ENCODE measurements at regions not wholly inside any gene's neighbourhood (a gene's known extent, or its start where the extent isn't known, plus 50 kb on each side); places are given as distances from the start of the nearest gene placed in this dataset.

DNA sequence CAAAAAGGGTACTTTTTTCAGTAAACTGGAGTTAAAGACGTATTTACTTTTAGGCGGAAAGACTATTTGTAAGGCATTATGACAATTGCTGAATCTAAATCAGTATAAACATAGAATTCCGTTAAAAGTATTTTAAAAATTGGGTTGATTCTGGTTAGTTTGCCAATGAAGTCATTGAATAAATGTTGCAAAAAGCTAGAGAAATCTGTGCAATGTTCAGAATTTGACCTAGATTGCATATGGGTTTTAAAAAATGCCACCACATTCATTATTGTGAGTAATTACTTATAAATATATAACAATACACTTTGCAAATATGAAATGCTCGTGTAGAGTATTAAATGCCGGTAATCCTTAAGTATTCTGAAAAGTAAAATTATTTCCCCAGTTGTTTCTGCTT lies 116.5 kb upstream of the EEF1E1 start:
- Histone ChIP-seq H3K4me2 (no peak overlapping the region), H3K27ac (ENCODE audit: low read depth) (no peak overlapping the region), H4K20me1 (replicated peaks; ENCODE audit: insufficient read depth) (no peaks in the 10 kb centered on the region), H3K79me2 (replicated peaks; ENCODE audit: insufficient read depth) (no peaks in the 10 kb centered on the region), H3K27me3 (ENCODE audit: insufficient read depth) (no peaks in the 10 kb centered on the region), H2AFZ (no peak overlapping the region), H3K4me3 (no peak overlapping the region), H3K4me1 (ENCODE audit: insufficient read depth) (no peaks in the 10 kb centered on the region), H3F3A (replicated peaks; ENCODE audit: low read depth) (no peaks in the 10 kb centered on the region), H3K36me3 (ENCODE audit: insufficient read depth) (no peaks in the 10 kb centered on the region), H3K9me2 (ENCODE audit: insufficient read depth) (no peaks in the 10 kb centered on the region)
- no peaks in the 10 kb centered on the region for H3K27me3 Mint-ChIP-seq (ENCODE audit: insufficient read depth, low read depth, poor library complexity)
- peaks cover 6% of the 10 kb centered on the region; the same call in 2 of the 3 replicates for H3K4me1 Mint-ChIP-seq
- TF ChIP-seq NANOG (IDR thresholded peaks at IDR 0.05; ENCODE audit: borderline replicate concordance) (no peak), EZH2phosphoT487 (IDR thresholded peaks at IDR 0.05; ENCODE audit: unreplicated experiment) (no peak), JUNB (IDR thresholded peaks at IDR 0.05; ENCODE audit: unreplicated experiment) (no peak), CREB1 (CRISPR knock-in tag; IDR thresholded peaks at IDR 0.05; ENCODE audit: low read depth) (no peak), EZH2 (IDR thresholded peaks at IDR 0.05; ENCODE audit: low read depth, unreplicated experiment) (no peak), STAT1 (IDR thresholded peaks at IDR 0.05; ENCODE audit: unreplicated experiment) (no peak), ZNF114 (CRISPR knock-in tag; IDR thresholded peaks at IDR 0.05) (no peak), ZNF331 (CRISPR knock-in tag; IDR thresholded peaks at IDR 0.05; ENCODE audit: low read depth) (no peak), POLR2AphosphoS5 (IDR thresholded peaks at IDR 0.05; ENCODE audit: low read depth) (no peak)
- TF ChIP-seq, protein P1, sequence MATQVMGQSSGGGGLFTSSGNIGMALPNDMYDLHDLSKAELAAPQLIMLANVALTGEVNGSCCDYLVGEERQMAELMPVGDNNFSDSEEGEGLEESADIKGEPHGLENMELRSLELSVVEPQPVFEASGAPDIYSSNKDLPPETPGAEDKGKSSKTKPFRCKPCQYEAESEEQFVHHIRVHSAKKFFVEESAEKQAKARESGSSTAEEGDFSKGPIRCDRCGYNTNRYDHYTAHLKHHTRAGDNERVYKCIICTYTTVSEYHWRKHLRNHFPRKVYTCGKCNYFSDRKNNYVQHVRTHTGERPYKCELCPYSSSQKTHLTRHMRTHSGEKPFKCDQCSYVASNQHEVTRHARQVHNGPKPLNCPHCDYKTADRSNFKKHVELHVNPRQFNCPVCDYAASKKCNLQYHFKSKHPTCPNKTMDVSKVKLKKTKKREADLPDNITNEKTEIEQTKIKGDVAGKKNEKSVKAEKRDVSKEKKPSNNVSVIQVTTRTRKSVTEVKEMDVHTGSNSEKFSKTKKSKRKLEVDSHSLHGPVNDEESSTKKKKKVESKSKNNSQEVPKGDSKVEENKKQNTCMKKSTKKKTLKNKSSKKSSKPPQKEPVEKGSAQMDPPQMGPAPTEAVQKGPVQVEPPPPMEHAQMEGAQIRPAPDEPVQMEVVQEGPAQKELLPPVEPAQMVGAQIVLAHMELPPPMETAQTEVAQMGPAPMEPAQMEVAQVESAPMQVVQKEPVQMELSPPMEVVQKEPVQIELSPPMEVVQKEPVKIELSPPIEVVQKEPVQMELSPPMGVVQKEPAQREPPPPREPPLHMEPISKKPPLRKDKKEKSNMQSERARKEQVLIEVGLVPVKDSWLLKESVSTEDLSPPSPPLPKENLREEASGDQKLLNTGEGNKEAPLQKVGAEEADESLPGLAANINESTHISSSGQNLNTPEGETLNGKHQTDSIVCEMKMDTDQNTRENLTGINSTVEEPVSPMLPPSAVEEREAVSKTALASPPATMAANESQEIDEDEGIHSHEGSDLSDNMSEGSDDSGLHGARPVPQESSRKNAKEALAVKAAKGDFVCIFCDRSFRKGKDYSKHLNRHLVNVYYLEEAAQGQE (IDR thresholded peaks at IDR 0.05; ENCODE audit: unreplicated experiment): no peak
- TF ChIP-seq, protein P2, sequence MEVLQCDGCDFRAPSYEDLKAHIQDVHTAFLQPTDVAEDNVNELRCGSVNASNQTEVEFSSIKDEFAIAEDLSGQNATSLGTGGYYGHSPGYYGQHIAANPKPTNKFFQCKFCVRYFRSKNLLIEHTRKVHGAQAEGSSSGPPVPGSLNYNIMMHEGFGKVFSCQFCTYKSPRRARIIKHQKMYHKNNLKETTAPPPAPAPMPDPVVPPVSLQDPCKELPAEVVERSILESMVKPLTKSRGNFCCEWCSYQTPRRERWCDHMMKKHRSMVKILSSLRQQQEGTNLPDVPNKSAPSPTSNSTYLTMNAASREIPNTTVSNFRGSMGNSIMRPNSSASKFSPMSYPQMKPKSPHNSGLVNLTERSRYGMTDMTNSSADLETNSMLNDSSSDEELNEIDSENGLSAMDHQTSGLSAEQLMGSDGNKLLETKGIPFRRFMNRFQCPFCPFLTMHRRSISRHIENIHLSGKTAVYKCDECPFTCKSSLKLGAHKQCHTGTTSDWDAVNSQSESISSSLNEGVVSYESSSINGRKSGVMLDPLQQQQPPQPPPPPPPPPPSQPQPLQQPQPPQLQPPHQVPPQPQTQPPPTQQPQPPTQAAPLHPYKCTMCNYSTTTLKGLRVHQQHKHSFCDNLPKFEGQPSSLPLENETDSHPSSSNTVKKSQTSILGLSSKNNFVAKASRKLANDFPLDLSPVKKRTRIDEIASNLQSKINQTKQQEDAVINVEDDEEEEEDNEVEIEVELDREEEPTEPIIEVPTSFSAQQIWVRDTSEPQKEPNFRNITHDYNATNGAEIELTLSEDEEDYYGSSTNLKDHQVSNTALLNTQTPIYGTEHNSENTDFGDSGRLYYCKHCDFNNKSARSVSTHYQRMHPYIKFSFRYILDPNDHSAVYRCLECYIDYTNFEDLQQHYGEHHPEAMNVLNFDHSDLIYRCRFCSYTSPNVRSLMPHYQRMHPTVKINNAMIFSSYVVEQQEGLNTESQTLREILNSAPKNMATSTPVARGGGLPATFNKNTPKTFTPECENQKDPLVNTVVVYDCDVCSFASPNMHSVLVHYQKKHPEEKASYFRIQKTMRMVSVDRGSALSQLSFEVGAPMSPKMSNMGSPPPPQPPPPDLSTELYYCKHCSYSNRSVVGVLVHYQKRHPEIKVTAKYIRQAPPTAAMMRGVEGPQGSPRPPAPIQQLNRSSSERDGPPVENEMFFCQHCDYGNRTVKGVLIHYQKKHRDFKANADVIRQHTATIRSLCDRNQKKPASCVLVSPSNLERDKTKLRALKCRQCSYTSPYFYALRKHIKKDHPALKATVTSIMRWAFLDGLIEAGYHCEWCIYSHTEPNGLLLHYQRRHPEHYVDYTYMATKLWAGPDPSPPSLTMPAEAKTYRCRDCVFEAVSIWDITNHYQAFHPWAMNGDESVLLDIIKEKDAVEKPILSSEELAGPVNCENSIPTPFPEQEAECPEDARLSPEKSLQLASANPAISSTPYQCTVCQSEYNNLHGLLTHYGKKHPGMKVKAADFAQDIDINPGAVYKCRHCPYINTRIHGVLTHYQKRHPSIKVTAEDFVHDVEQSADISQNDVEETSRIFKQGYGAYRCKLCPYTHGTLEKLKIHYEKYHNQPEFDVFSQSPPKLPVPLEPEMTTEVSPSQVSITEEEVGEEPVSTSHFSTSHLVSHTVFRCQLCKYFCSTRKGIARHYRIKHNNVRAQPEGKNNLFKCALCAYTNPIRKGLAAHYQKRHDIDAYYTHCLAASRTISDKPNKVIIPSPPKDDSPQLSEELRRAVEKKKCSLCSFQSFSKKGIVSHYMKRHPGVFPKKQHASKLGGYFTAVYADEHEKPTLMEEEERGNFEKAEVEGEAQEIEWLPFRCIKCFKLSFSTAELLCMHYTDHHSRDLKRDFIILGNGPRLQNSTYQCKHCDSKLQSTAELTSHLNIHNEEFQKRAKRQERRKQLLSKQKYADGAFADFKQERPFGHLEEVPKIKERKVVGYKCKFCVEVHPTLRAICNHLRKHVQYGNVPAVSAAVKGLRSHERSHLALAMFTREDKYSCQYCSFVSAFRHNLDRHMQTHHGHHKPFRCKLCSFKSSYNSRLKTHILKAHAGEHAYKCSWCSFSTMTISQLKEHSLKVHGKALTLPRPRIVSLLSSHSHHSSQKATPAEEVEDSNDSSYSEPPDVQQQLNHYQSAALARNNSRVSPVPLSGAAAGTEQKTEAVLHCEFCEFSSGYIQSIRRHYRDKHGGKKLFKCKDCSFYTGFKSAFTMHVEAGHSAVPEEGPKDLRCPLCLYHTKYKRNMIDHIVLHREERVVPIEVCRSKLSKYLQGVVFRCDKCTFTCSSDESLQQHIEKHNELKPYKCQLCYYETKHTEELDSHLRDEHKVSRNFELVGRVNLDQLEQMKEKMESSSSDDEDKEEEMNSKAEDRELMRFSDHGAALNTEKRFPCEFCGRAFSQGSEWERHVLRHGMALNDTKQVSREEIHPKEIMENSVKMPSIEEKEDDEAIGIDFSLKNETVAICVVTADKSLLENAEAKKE (CRISPR knock-in tag; IDR thresholded peaks at IDR 0.05): no peak
- TF ChIP-seq, protein P3, sequence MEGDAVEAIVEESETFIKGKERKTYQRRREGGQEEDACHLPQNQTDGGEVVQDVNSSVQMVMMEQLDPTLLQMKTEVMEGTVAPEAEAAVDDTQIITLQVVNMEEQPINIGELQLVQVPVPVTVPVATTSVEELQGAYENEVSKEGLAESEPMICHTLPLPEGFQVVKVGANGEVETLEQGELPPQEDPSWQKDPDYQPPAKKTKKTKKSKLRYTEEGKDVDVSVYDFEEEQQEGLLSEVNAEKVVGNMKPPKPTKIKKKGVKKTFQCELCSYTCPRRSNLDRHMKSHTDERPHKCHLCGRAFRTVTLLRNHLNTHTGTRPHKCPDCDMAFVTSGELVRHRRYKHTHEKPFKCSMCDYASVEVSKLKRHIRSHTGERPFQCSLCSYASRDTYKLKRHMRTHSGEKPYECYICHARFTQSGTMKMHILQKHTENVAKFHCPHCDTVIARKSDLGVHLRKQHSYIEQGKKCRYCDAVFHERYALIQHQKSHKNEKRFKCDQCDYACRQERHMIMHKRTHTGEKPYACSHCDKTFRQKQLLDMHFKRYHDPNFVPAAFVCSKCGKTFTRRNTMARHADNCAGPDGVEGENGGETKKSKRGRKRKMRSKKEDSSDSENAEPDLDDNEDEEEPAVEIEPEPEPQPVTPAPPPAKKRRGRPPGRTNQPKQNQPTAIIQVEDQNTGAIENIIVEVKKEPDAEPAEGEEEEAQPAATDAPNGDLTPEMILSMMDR (conservative IDR thresholded peaks at IDR 0.05; ENCODE audit: low read depth in 2 of 2): no peak
- TF ChIP-seq, protein P4, sequence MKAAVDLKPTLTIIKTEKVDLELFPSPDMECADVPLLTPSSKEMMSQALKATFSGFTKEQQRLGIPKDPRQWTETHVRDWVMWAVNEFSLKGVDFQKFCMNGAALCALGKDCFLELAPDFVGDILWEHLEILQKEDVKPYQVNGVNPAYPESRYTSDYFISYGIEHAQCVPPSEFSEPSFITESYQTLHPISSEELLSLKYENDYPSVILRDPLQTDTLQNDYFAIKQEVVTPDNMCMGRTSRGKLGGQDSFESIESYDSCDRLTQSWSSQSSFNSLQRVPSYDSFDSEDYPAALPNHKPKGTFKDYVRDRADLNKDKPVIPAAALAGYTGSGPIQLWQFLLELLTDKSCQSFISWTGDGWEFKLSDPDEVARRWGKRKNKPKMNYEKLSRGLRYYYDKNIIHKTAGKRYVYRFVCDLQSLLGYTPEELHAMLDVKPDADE (IDR thresholded peaks at IDR 0.05): no peak
- H3K9me3 Mint-ChIP-seq: no peaks in the 10 kb centered on the region
- ATAC-seq (no peak), DNase-seq (ENCODE audit: low spot score) (no peak)
- no peak overlapping the region for H3K4me3 Mint-ChIP-seq
- H3K36me3 Mint-ChIP-seq (ENCODE audit: low read depth): no peaks in the 10 kb centered on the region
- H3K27ac Mint-ChIP-seq: no peak overlapping the region

Measured in GM23338 (cell line).